ENCODE measurements at regions not wholly inside any gene's neighbourhood (a gene's known extent, or its start where the extent isn't known, plus 50 kb on each side); places are given as distances from the start of the nearest gene placed in this dataset.

GRCh38 chr5:5930561-5930960 lies 447.8 kb downstream of the MED10 start:
- TF ChIP-seq CTCF (IDR thresholded peaks at IDR 0.05; ENCODE audit: low read depth, low read length) (no peak), MAX (IDR thresholded peaks at IDR 0.05; ENCODE audit: low read depth, low read length) (no peak)

Data from NB4 (cell line).